ENCODE measurements at regions not wholly inside any gene's neighbourhood (a gene's known extent, or its start where the extent isn't known, plus 50 kb on each side); places are given as distances from the start of the nearest gene placed in this dataset.
"Not testable (repeated sequence)": the region's sequence is repeated elsewhere in the genome, so short reads cannot be mapped to it uniquely, and the experiment has no call there.

- intact Hi-C loops (cut with DNase I) = no loop called here
Measured at GRCh38 chr6:80411486-80411885, 305.0 kb downstream of the BCKDHB start.

GRCh38 chr6:80407976-80408375 is 301.5 kb downstream of the BCKDHB start:
- FAIRE-seq; H3K4me3 ChIP-seq (ENCODE audit: low read length in 3 of 3); intact Hi-C loops (cut with DNase I); H3K9me3 ChIP-seq (ENCODE audit: control insufficient read depth in 2 of 3, insufficient read depth in 1 of 3, low read length in 3 of 3); H3K36me3 ChIP-seq (ENCODE audit: control insufficient read depth in 2 of 3, insufficient read depth in 3 of 3, low read length in 3 of 3); H3K4me1 ChIP-seq (ENCODE audit: control insufficient read depth in 2 of 3, insufficient read depth in 2 of 3, low read depth in 1 of 3, low read length in 3 of 3); H3K27ac ChIP-seq (ENCODE audit: low read depth in 2 of 2, low read length in 2 of 2); DNase-seq; H3K9ac ChIP-seq (ENCODE audit: low read length in 3 of 3); H3K27me3 ChIP-seq (ENCODE audit: control insufficient read depth, insufficient read depth, low read length): not testable (repeated sequence)

More at GRCh38 chr6:80411486-80411885, 305.0 kb downstream of the BCKDHB start:
- DNase-seq (no peak), FAIRE-seq (no peak)
- Histone ChIP-seq H3K36me3 (ENCODE audit: control insufficient read depth in 2 of 3, insufficient read depth in 3 of 3, low read length in 3 of 3) (no peaks in the 10 kb centered on the region), H3K27me3 (ENCODE audit: control insufficient read depth, insufficient read depth, low read length) (no peaks in the 10 kb centered on the region), H3K9me3 (ENCODE audit: control insufficient read depth in 2 of 3, insufficient read depth in 1 of 3, low read length in 3 of 3) (no peaks in the 10 kb centered on the region), H3K4me3 (ENCODE audit: low read length in 3 of 3) (no peak overlapping the region), H3K9ac (ENCODE audit: low read length in 3 of 3) (no peak overlapping the region), H3K4me1 (ENCODE audit: control insufficient read depth in 2 of 3, insufficient read depth in 2 of 3, low read depth in 1 of 3, low read length in 3 of 3) (no peaks in the 10 kb centered on the region), H3K27ac (ENCODE audit: low read depth in 2 of 2, low read length in 2 of 2) (no peak overlapping the region)
- TF ChIP-seq CTCF (IDR thresholded peaks at IDR 0.05; ENCODE audit: borderline replicate concordance, extremely low read depth, insufficient read depth) = no peak

GRCh38 chr6:80404889-80405288 is 298.4 kb downstream of the BCKDHB start:
- H3K36me3 ChIP-seq (ENCODE audit: control insufficient read depth in 2 of 3, insufficient read depth in 3 of 3, low read length in 3 of 3) = no peaks in the 10 kb centered on the region
- no peak for TF ChIP-seq CTCF (IDR thresholded peaks at IDR 0.05; ENCODE audit: borderline replicate concordance, extremely low read depth, insufficient read depth)
- no peaks in the 10 kb centered on the region for H3K9me3 ChIP-seq (ENCODE audit: control insufficient read depth in 2 of 3, insufficient read depth in 1 of 3, low read length in 3 of 3)
- no peaks in the 10 kb centered on the region for H3K27me3 ChIP-seq (ENCODE audit: control insufficient read depth, insufficient read depth, low read length)
- intact Hi-C loops (cut with DNase I) = no loop called here
- no peaks in the 10 kb centered on the region for H3K4me1 ChIP-seq (ENCODE audit: control insufficient read depth in 2 of 3, insufficient read depth in 2 of 3, low read depth in 1 of 3, low read length in 3 of 3)
- FAIRE-seq (no peak), DNase-seq (no peak)
- H3K27ac ChIP-seq (ENCODE audit: low read depth in 2 of 2, low read length in 2 of 2) = no peak overlapping the region
- H3K9ac ChIP-seq (ENCODE audit: low read length in 3 of 3) = no peak overlapping the region
- no peak overlapping the region for H3K4me3 ChIP-seq (ENCODE audit: low read length in 3 of 3)

- Histone ChIP-seq H3K36me3 (ENCODE audit: control insufficient read depth in 2 of 3, insufficient read depth in 3 of 3, low read length in 3 of 3) (no peaks in the 10 kb centered on the region), H3K9me3 (ENCODE audit: control insufficient read depth in 2 of 3, insufficient read depth in 1 of 3, low read length in 3 of 3) (no peaks in the 10 kb centered on the region), H3K27me3 (ENCODE audit: control insufficient read depth, insufficient read depth, low read length) (no peaks in the 10 kb centered on the region), H3K9ac (ENCODE audit: low read length in 3 of 3) (no peak overlapping the region), H3K27ac (ENCODE audit: low read depth in 2 of 2, low read length in 2 of 2) (no peak overlapping the region), H3K4me3 (ENCODE audit: low read length in 3 of 3) (no peak overlapping the region), H3K4me1 (ENCODE audit: control insufficient read depth in 2 of 3, insufficient read depth in 2 of 3, low read depth in 1 of 3, low read length in 3 of 3) (no peaks in the 10 kb centered on the region)
- no peak for TF ChIP-seq CTCF (IDR thresholded peaks at IDR 0.05; ENCODE audit: borderline replicate concordance, extremely low read depth, insufficient read depth)
- no peak for DNase-seq
- no peak for FAIRE-seq
- intact Hi-C loops (cut with DNase I) = no loop called here
Measured at GRCh38 chr6:80403365-80403764, 296.9 kb downstream of the BCKDHB start.

Data from kidney (tissue), 13 donors.